ENCODE measurements at regions not wholly inside any gene's neighbourhood (a gene's known extent, or its start where the extent isn't known, plus 50 kb on each side); places are given as distances from the start of the nearest gene placed in this dataset.
"Not testable (repeated sequence)": the region's sequence is repeated elsewhere in the genome, so short reads cannot be mapped to it uniquely, and the experiment has no call there.

DNA sequence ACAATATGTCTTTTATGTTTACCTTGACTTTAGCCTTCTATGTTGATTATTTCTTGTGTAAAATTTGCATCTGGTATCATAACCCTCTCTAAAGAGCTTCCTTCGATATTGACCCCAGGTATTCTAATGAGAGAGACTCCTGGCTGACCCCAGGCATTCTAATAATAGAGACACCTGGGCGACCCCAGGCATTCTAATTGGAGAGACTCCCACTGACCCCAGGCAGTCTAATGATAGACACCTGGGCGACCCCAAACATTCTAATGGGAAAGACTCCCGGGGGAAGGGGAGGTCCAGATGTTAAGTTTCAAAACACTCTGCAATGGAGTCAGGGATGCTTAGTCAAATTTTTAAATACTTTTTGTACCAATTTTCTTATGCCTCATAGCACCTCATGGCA, 726.4 kb downstream of the COL12A1 start:
- Mint-ChIP-seq H3K27ac (no peak overlapping the region), H3K36me3 (ENCODE audit: low read depth) (no peaks in the 10 kb centered on the region), H3K9me3 (ENCODE audit: insufficient read depth) (no peaks in the 10 kb centered on the region), H3K4me1 (ENCODE audit: low read depth) (no peaks in the 10 kb centered on the region), H3K4me3 (no peak overlapping the region), H3K27me3 (ENCODE audit: low read depth) (no peaks in the 10 kb centered on the region)
- DNase-seq: no peak
- ChIA-PET POLR2A (no interaction called here), CTCF (no interaction called here)
- no peak for ATAC-seq

DNA sequence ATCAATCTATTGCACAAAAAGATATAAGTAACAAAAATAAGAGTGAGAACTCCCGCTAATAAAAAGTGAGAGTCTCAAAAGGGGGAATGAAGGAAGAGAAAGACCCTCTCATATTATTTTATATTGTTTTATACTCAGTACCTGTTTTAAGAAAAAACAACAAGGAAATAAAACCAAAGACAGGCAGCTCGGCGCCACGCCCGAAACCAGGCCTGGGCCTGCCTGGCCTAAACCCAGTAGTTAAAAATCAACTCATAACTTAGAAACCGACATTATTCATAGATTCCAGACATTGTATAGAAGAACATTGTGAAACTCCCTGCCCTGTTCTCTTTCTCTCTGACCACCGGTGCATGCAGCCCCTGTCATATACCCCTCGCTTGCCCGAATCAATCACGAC, 731.8 kb downstream of the COL12A1 start:
- H3K27ac Mint-ChIP-seq; POLR2A ChIA-PET; H3K36me3 Mint-ChIP-seq (ENCODE audit: low read depth); H3K4me1 Mint-ChIP-seq (ENCODE audit: low read depth); H3K4me3 Mint-ChIP-seq; H3K9me3 Mint-ChIP-seq (ENCODE audit: insufficient read depth); DNase-seq; CTCF ChIA-PET; ATAC-seq; H3K27me3 Mint-ChIP-seq (ENCODE audit: low read depth): not testable (repeated sequence)

DNA sequence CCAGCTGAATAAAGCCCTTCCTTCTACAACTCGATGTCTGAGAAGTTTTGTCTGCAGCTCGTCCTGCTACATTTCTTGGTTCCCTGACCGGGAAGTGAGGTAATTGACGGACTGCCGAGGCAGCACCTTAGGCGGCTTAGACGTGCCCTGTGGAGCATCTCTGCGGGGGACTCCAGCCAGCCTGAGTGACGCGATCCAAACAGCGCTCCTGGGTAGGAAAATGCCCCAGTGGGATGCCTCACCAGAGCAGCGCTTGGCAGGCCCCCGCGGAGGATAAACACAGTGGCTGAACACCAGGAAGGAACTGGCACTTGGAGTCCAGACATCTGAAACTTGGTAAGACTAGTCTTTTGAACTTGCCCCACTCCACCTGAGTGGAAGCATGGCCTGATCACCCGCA, 737.3 kb downstream of the COL12A1 start:
- H3K36me3 Mint-ChIP-seq (ENCODE audit: low read depth); H3K4me3 Mint-ChIP-seq; H3K9me3 Mint-ChIP-seq (ENCODE audit: insufficient read depth); H3K27me3 Mint-ChIP-seq (ENCODE audit: low read depth); POLR2A ChIA-PET; DNase-seq; H3K4me1 Mint-ChIP-seq (ENCODE audit: low read depth); ATAC-seq; CTCF ChIA-PET; H3K27ac Mint-ChIP-seq: not testable (repeated sequence)

DNA sequence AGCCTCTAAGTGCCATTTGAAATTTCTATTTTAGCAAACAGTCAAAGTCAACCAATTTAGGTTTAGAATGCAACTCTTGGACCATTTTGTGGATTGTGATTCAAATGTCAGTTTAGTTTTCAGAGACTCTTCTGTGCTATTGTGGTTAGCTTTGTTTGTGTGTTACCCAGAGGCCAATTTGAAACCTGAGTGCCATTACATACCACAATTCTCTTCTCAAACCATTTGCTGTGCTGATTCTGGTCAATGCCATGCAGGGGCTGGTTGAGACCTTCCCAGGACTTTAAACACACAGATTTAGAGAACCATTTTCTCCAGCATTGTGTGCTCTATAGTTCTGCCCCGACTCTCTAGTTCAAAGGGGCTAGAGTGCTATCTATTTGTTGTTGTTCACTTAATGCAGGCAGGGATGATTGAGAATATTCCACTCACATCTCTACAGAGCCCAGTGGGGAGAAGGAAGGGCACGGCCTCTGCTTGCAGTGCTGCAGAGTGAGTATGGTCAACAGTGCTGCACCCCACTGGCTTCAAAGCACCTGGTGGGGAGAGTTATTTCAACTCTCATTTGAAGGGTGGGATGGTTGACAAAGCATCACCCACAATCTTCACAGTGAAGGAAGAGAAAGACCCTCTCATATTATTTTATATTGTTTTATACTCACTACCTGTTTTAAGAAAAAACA, 738.2 kb downstream of the COL12A1 start:
- Mint-ChIP-seq H3K27ac (no peak overlapping the region), H3K9me3 (ENCODE audit: insufficient read depth) (no peaks in the 10 kb centered on the region), H3K4me3 (no peak overlapping the region), H3K27me3 (ENCODE audit: low read depth) (no peaks in the 10 kb centered on the region), H3K36me3 (ENCODE audit: low read depth) (no peaks in the 10 kb centered on the region), H3K4me1 (ENCODE audit: low read depth) (no peaks in the 10 kb centered on the region)
- CTCF ChIA-PET: no interaction called here
- POLR2A ChIA-PET: no interaction called here
- DNase-seq: no peak
- ATAC-seq: no peak

DNA sequence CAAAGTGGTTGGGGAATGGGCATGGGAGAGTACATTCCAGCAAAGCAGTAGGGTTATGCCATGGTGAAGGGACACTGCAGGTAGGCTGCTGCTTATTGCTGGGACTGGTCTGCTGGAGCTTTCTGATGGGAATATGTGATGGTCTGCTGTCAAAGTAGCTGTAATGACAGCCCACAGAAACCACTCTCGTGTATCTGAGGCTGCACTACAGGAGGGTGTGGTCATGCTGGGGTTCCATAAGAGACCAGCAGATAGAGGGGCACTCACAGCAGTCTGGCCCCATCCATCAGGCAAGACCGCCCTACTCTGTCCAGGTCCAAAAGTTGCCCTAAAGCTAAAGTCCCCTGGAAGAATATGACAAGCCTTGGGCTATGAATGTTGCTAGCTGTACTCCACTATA, 739.3 kb downstream of the COL12A1 start:
- POLR2A ChIA-PET: no interaction called here
- DNase-seq: no peak
- no peak for ATAC-seq
- CTCF ChIA-PET: no interaction called here
- Mint-ChIP-seq H3K36me3 (ENCODE audit: low read depth) (no peaks in the 10 kb centered on the region), H3K4me3 (no peak overlapping the region), H3K4me1 (ENCODE audit: low read depth) (no peaks in the 10 kb centered on the region), H3K27me3 (ENCODE audit: low read depth) (no peaks in the 10 kb centered on the region), H3K9me3 (ENCODE audit: insufficient read depth) (no peaks in the 10 kb centered on the region), H3K27ac (no peak overlapping the region)

DNA sequence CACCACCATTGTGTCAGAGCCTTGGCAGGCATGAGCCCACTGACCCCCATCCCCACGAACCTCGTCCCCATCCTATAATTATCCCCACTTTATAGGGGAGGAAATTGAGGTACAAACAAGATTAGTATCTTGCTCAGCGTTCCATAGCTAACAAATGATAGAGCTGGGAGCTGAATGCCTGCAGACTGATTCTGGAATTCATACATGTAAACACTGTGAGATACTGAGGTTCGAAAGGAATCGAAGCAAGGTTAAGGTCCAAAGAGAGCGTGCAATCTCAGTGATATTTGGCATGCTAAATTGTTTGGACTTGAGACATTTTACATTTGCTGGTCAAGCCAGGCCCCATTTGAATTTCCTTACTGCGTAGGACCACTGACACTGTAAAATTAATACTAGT, 746.6 kb downstream of the COL12A1 start:
- ChIA-PET POLR2A (no interaction called here), CTCF (no interaction called here)
- ATAC-seq: no peak
- Mint-ChIP-seq H3K27me3 (ENCODE audit: low read depth) (no peaks in the 10 kb centered on the region), H3K36me3 (ENCODE audit: low read depth) (no peaks in the 10 kb centered on the region), H3K27ac (no peak overlapping the region), H3K9me3 (ENCODE audit: insufficient read depth) (no peaks in the 10 kb centered on the region), H3K4me1 (ENCODE audit: low read depth) (no peaks in the 10 kb centered on the region), H3K4me3 (no peak overlapping the region)
- no peak for DNase-seq

DNA sequence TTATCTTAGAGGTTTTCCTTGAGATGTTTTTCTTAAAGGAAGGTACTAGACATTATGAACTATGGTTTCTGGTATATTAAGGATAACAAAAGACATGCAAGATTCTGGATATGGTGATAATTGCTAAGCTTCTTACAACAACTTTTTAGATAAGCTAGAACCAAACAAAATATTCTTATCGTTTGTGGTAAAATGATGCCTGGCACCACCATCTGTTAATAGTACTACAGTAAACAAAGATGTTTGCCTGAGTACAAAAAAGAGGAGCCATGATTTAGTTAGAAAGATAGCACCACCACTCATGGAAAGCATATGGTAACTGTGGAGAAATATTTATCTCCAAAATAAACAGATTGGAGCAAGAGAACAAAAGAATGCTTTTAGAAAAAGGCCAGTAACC, 747.3 kb downstream of the COL12A1 start:
- ATAC-seq: no peak

DNA sequence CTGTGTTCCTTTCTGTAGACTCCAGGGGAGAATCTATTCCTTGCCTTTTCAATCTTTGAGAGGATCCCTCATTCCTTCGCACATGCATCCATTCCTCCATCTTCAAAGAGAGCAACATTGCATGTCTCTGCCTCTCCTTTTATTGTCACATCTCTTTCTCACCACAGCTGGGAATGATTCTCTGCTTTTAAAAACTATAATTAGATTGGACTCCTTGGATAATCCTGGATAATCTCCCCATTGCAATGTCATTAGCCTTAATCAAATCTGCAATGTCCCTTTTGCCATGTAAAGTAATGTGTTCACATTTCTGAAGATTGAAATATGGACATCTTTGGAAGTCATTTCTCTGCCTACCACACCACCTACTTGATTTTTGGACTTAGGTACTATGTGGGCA, 750.1 kb downstream of the COL12A1 start:
- ATAC-seq (no peak), DNase-seq (no peak)
- ChIA-PET POLR2A (no interaction called here), CTCF (no interaction called here)
- no peaks in the 10 kb centered on the region for H3K27me3 Mint-ChIP-seq (ENCODE audit: low read depth)
- H3K36me3 Mint-ChIP-seq (ENCODE audit: low read depth): no peaks in the 10 kb centered on the region
- H3K27ac Mint-ChIP-seq: no peak overlapping the region
- no peaks in the 10 kb centered on the region for H3K4me1 Mint-ChIP-seq (ENCODE audit: low read depth)
- H3K4me3 Mint-ChIP-seq: no peak overlapping the region
- no peaks in the 10 kb centered on the region for H3K9me3 Mint-ChIP-seq (ENCODE audit: insufficient read depth)

More for the DNA sequence above, 747.3 kb downstream of the COL12A1 start:
- H3K4me1 Mint-ChIP-seq (ENCODE audit: low read depth): no peaks in the 10 kb centered on the region
- H3K36me3 Mint-ChIP-seq (ENCODE audit: low read depth): no peaks in the 10 kb centered on the region
- H3K27me3 Mint-ChIP-seq (ENCODE audit: low read depth): no peaks in the 10 kb centered on the region
- CTCF ChIA-PET: no interaction called here
- H3K27ac Mint-ChIP-seq: no peak overlapping the region
- H3K9me3 Mint-ChIP-seq (ENCODE audit: insufficient read depth): no peaks in the 10 kb centered on the region
- no peak overlapping the region for H3K4me3 Mint-ChIP-seq
- POLR2A ChIA-PET: no interaction called here
- DNase-seq: no peak

DNA sequence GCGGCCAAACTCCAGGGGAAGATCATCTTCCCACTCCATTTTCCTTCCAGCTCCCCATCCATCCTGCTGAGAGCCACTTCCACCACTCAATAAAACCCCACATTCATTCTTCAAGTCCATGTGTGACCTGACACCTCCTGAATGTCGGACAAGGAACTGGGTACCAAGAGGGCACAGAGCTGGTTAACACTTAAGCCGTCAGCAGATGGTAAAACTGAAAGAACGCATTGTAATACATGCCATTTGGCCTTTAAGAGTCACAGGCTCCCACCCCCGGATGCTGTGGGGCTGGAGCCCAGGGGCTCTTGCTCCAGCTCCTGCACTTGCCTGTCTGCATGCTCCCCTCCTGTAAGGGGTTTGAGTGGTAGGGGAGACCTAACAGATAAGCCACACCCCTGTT, 753.9 kb downstream of the COL12A1 start:
- ChIA-PET POLR2A (no interaction called here), CTCF (no interaction called here)
- no peak for DNase-seq
- Mint-ChIP-seq H3K27ac (no peak overlapping the region), H3K4me1 (ENCODE audit: low read depth) (no peaks in the 10 kb centered on the region), H3K27me3 (ENCODE audit: low read depth) (no peaks in the 10 kb centered on the region), H3K9me3 (ENCODE audit: insufficient read depth) (no peaks in the 10 kb centered on the region), H3K4me3 (no peak overlapping the region), H3K36me3 (ENCODE audit: low read depth) (no peaks in the 10 kb centered on the region)
- ATAC-seq: no peak

DNA sequence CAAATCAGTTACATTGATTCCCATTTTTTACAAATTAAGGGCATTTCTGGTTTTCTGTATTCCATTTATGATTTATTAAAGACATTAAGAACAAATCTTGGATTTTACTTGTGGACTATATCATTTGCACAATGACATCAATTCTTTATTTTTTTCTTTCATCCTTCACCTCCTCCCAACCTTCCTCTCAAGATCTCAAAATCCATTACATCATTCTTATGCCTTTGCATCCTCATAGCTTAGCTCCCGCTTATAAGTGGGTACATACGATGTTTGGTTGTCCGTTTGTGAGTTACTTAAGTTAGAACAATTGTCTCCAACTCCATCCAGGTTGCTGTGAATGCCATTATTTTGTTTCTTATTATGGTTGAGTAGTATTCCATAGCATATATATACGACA, 752.8 kb downstream of the CD109 start:
- DNase-seq (no peak), ATAC-seq (no peak)
- Mint-ChIP-seq H3K4me3 (no peak overlapping the region), H3K27me3 (ENCODE audit: low read depth) (no peaks in the 10 kb centered on the region), H3K4me1 (ENCODE audit: low read depth) (no peaks in the 10 kb centered on the region), H3K36me3 (ENCODE audit: low read depth) (no peaks in the 10 kb centered on the region), H3K9me3 (ENCODE audit: insufficient read depth) (no peaks in the 10 kb centered on the region), H3K27ac (no peak overlapping the region)
- POLR2A ChIA-PET: no interaction called here
- CTCF ChIA-PET: no interaction called here

DNA sequence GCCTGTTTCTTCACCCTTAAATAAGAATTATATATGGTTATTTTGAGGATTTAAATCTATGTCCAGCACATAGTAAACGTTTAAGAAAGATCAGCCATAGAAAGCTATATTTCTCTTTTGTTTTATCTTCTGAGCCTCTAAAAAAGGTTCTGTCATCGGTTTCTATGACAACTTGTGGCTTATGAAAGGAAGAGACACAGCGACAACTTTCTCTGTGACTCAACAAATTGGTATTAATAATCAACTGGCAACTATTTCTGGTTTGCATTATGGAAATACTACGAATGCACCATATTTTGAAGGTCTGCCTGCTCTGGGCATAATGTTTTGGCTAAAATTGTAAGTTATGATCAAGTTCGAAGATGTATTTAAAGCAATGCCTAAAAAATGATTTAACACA, 751.0 kb downstream of the CD109 start:
- Mint-ChIP-seq H3K27ac (no peak overlapping the region), H3K4me1 (ENCODE audit: low read depth) (no peaks in the 10 kb centered on the region), H3K36me3 (ENCODE audit: low read depth) (no peaks in the 10 kb centered on the region), H3K4me3 (no peak overlapping the region), H3K27me3 (ENCODE audit: low read depth) (no peaks in the 10 kb centered on the region), H3K9me3 (ENCODE audit: insufficient read depth) (no peaks in the 10 kb centered on the region)
- ATAC-seq (no peak), DNase-seq (no peak)
- ChIA-PET POLR2A (no interaction called here), CTCF (no interaction called here)

DNA sequence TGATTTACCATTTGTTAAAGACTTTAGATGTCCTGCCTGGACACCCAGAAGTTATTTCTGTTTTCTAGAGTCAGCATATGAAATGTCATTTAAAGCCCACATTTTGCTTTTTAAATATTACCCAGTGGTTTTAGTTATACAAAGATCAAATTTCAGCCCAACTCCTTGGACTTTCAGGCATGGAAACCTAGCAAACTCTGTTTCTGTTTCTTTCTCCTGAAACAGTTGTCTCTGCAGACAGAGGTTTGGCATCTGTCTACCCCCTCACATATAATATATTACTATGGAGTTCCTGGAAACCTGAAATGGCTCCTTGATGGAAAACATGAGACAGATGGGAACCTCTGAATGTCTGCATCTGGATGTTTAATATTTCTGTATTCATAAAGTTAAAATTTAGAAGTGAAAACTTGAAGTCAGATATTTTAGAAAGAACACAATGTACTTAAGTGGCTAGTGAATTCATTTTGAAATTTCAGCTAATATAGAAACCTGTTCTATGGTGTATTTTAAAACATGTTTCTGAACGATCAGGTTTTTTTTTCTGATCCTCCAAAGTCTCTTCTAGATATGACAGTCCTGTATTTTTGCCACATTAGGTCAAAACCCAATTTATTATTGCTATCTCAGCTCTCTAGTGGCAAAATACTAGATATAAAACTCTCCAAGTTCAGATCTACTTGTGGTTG, 743.3 kb downstream of the CD109 start:
- Mint-ChIP-seq H3K9me3 (ENCODE audit: insufficient read depth) (no peaks in the 10 kb centered on the region), H3K27me3 (ENCODE audit: low read depth) (no peaks in the 10 kb centered on the region), H3K36me3 (ENCODE audit: low read depth) (no peaks in the 10 kb centered on the region), H3K4me1 (ENCODE audit: low read depth) (no peaks in the 10 kb centered on the region), H3K4me3 (no peak overlapping the region), H3K27ac (no peak overlapping the region)
- DNase-seq (no peak), ATAC-seq (no peak)
- POLR2A ChIA-PET: no interaction called here
- CTCF ChIA-PET: no interaction called here

DNA sequence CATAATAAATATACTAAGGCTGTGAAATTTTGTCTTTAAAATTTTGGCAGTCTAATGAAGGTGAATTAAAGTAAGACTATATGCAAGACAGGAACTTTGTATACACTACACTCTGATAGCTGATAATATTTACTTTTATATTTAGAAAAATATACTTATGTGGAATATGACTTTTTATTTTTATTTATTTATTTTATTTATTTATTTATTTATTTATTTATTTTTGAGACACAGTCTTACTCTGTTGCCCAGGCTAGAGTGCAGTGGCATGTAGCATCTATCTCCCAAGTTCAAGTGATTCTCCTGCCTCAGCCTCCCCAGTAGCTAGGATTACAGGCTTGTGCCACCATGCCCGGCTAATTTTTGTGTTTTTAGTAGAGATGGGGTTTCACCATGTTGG, 742.4 kb downstream of the CD109 start:
- POLR2A ChIA-PET; H3K27ac Mint-ChIP-seq; H3K36me3 Mint-ChIP-seq (ENCODE audit: low read depth): not testable (repeated sequence)

More for the DNA sequence above, 742.4 kb downstream of the CD109 start:
- H3K4me1 Mint-ChIP-seq (ENCODE audit: low read depth); H3K9me3 Mint-ChIP-seq (ENCODE audit: insufficient read depth); H3K4me3 Mint-ChIP-seq; H3K27me3 Mint-ChIP-seq (ENCODE audit: low read depth); DNase-seq; ATAC-seq; CTCF ChIA-PET: not testable (repeated sequence)

Data from activated CD8-positive, alpha-beta T cell treated with anti-CD3 and anti-CD28 coated beads, Interleukin-2, amount 10 ng/mL, durations not matched to agents 7 days and 5 days (primary cell).